ENCODE measurements at regions not wholly inside any gene's neighbourhood (a gene's known extent, or its start where the extent isn't known, plus 50 kb on each side); places are given as distances from the start of the nearest gene placed in this dataset.
A peak's percentile ranks its signal among the peaks of the same experiment; 100 is the strongest.

GRCh38 chr11:109858152-109858551 is 235.0 kb upstream of the ZC3H12C start:
- no peak for DNase-seq (ENCODE audit: low spot score)

GRCh38 chr11:109859045-109859724 is 234.0 kb upstream of the ZC3H12C start:
- DNase-seq (ENCODE audit: low spot score), result peak; percentile 66

DNA sequence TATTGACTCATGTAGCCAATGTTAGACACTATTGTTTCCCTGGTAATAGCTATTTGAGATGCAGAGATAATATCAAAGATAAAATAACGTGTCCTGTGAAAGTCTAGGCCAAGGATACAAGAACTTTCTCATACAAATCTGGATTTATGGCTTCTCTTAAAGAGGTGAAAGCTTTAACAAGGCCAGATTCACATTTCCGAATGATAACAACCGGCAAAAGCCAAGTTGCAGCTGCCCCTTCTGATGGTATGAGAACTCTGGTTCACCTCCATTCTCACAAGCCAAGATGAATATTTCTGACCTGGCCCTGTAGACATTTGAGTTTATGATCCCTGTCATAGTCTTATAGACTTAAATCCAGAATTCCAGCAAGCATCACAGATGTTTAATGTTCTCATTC is 230.4 kb upstream of the ZC3H12C start:
- no peak for DNase-seq (ENCODE audit: low spot score)

- DNase-seq (ENCODE audit: low spot score), result no peak
Observed at GRCh38 chr11:109864151-109864661, 229.0 kb upstream of the ZC3H12C start.

GRCh38 chr11:109864834-109865547 is 228.2 kb upstream of the ZC3H12C start:
- no peak for DNase-seq (ENCODE audit: low spot score)

DNA sequence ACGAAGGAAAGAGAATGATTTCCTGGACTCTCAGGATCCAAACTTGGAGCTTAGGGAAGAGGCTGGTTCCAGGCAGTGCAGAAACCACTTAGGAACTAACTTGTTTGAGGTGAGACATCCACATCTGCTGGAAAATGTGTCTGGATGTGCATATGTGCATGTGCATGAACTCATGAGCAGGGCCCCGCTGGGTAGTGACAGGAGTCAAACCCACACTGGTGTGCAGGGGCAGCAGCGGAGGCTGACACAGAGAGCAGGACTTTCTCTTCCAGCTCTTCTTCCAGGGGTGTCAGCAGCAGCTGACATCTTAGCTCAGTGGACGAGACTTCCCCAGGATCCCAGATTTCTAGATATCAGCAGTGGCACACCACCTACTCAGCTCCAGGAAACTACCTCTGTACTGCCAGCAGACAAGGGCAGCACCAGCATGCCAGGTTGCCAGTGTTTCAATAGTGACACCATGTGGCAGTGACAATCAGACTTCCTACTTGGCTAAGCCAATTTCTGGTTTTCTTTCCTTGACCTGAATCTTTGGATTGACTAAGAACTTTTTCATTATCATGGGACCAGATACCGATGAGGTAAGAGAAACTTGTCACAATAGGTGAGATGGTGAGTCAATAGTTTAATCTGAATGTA is 227.5 kb upstream of the ZC3H12C start:
- DNase-seq (ENCODE audit: low spot score), result peak; percentile 3

DNA sequence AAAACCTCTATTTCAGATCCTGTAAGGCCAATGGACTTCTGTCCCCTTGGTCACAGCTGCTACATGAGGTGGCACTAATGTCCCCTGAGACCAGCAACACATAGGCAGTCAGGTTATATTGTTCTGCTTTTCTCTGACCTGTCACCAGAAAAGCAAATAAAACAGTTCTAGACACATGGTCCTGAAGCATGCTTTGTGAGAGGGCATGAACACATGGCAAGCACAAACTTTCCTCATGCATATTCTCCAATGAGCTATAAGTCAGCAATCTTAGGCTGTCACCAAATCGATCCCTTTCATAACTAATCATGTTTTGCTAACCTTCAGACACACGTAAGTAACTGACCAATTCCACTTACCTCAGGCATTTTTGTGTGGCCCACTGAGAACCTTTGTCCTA is 225.4 kb upstream of the ZC3H12C start:
- no peak for DNase-seq (ENCODE audit: low spot score)

- DNase-seq (ENCODE audit: low spot score), result no peak
Observed at GRCh38 chr11:109869536-109869935, 223.7 kb upstream of the ZC3H12C start.

GRCh38 chr11:109870297-109870696 is 222.9 kb upstream of the ZC3H12C start:
- no peak for DNase-seq (ENCODE audit: low spot score)

DNA sequence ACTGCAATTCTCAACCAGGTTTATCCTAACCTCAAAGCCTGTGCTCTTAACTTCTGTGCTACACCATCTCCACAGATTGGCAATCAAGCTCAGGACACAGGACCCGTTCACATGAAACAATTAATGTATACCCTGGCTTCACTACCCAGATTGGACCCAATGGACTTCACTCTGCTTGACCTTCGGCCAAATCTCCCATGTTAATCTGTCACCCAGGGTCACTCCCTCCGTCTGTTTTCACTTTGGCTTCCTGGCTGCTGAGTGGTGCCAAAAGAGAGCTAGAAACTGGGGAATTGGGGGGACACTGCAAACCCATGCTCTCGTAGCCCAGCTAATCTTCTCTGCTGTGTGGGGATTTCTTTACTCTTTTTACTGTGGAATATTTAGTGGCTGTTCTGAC is 216.1 kb upstream of the ZC3H12C start:
- DNase-seq (ENCODE audit: low spot score), result no peak

- no peak for DNase-seq (ENCODE audit: low spot score)
Observed at GRCh38 chr11:109884501-109884900, 208.7 kb upstream of the ZC3H12C start.

GRCh38 chr11:109885006-109885405 is 208.2 kb upstream of the ZC3H12C start:
- no peak for DNase-seq (ENCODE audit: low spot score)

- no peak for DNase-seq (ENCODE audit: low spot score)
Observed at GRCh38 chr11:109892321-109892794, 200.8 kb upstream of the ZC3H12C start.

DNA sequence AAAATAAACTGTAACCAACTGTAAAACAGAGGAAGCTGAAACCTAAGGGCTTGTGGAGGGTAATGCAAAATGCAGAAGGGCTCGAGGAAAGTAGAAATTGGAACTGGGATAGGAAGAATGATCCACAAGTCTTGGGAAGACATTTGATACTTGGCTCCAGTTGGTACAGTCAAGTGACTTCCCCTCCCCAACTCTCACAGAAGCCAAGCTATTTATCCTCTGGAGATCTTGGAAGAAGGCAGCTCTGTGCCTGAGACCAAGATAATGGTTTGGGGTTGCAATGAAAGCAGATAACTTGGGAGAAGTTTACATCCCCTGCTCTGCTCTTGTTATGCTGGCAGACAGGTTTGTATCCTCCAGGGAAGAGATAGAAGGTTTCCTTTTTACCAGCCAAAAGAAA is 198.9 kb upstream of the ZC3H12C start:
- no peak for DNase-seq (ENCODE audit: low spot score)

DNA sequence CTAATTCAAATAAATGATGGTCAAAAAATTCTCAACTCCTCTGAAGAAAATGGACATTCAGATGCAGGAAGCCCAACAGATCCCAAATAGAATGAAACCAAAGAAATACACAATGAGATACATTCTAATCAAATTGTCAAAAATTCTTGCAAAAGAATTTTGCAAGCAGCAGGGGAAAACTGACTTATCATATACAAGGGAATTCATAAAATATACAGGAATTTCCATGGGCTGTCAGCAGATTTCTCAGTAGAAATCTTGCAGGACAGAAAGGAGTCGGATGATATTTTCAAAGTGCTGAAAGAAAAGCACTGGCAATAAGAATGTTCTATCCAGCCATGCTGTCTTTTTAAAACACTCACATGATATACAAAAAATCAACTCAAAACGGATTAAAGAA is 194.6 kb upstream of the ZC3H12C start:
- no peak for DNase-seq (ENCODE audit: low spot score)

GRCh38 chr11:109902764-109903433 is 190.3 kb upstream of the ZC3H12C start:
- no peak for DNase-seq (ENCODE audit: low spot score)

DNA sequence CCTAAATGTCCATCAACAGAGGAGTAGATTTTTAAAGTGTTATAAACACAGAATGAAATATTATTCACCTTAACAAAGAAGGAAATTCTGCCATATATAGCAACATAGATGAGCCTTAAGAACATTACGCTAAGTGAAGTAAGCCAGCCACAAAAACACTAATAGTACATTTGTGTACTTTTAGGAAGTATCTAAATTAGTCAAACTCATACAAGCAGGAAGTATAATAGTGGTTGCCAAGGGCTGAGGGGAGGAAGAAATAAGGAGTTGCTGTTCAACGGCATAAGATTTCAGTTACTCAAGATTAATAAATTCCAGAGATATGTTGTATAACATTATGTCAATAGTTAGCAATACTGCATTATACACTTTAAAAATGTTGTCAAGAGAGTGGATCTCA is 181.7 kb upstream of the ZC3H12C start:
- DNase-seq (ENCODE audit: low spot score), result no peak

- no peak for DNase-seq (ENCODE audit: low spot score)
Observed at GRCh38 chr11:109914038-109914437, 179.2 kb upstream of the ZC3H12C start.

GRCh38 chr11:109914809-109915653 is 178.2 kb upstream of the ZC3H12C start:
- peak; percentile 2 for DNase-seq (ENCODE audit: low spot score)

- DNase-seq (ENCODE audit: low spot score), result no peak
Observed at GRCh38 chr11:109926941-109927340, 166.3 kb upstream of the ZC3H12C start.

GRCh38 chr11:109929308-109929707 is 163.9 kb upstream of the ZC3H12C start:
- no peak for DNase-seq (ENCODE audit: low spot score)
